ENCODE measurements at regions not wholly inside any gene's neighbourhood (a gene's known extent, or its start where the extent isn't known, plus 50 kb on each side); places are given as distances from the start of the nearest gene placed in this dataset.
"Not testable (repeated sequence)": the region's sequence is repeated elsewhere in the genome, so short reads cannot be mapped to it uniquely, and the experiment has no call there.

- no peak for DNase-seq
- no peaks in the 10 kb centered on the region for H3K36me3 Mint-ChIP-seq (ENCODE audit: unreplicated experiment)
- H3K9me3 Mint-ChIP-seq (ENCODE audit: unreplicated experiment), result no peaks in the 10 kb centered on the region
- no peaks in the 10 kb centered on the region for H3K4me1 Mint-ChIP-seq (ENCODE audit: low read depth, unreplicated experiment)
- H3K27ac Mint-ChIP-seq (ENCODE audit: unreplicated experiment), result no peak overlapping the region
- TF ChIP-seq, protein P1, sequence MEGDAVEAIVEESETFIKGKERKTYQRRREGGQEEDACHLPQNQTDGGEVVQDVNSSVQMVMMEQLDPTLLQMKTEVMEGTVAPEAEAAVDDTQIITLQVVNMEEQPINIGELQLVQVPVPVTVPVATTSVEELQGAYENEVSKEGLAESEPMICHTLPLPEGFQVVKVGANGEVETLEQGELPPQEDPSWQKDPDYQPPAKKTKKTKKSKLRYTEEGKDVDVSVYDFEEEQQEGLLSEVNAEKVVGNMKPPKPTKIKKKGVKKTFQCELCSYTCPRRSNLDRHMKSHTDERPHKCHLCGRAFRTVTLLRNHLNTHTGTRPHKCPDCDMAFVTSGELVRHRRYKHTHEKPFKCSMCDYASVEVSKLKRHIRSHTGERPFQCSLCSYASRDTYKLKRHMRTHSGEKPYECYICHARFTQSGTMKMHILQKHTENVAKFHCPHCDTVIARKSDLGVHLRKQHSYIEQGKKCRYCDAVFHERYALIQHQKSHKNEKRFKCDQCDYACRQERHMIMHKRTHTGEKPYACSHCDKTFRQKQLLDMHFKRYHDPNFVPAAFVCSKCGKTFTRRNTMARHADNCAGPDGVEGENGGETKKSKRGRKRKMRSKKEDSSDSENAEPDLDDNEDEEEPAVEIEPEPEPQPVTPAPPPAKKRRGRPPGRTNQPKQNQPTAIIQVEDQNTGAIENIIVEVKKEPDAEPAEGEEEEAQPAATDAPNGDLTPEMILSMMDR (IDR thresholded peaks at IDR 0.05; ENCODE audit: partially characterized antibody, unreplicated experiment), result no peak
- peaks cover 2% of the 10 kb centered on the region for H3K27me3 Mint-ChIP-seq (ENCODE audit: unreplicated experiment)
- no peak overlapping the region for H3K4me3 Mint-ChIP-seq (ENCODE audit: unreplicated experiment)
Observed at GRCh38 chr6:71228461-71229041, 60.1 kb upstream of the OGFRL1 start.

- no peaks in the 10 kb centered on the region for H3K36me3 Mint-ChIP-seq (ENCODE audit: unreplicated experiment)
- H3K4me1 Mint-ChIP-seq (ENCODE audit: low read depth, unreplicated experiment), result no peaks in the 10 kb centered on the region
- peaks cover 2% of the 10 kb centered on the region for H3K27me3 Mint-ChIP-seq (ENCODE audit: unreplicated experiment)
- H3K9me3 Mint-ChIP-seq (ENCODE audit: unreplicated experiment), result no peaks in the 10 kb centered on the region
- H3K27ac Mint-ChIP-seq (ENCODE audit: unreplicated experiment), result no peak overlapping the region
- no peak overlapping the region for H3K4me3 Mint-ChIP-seq (ENCODE audit: unreplicated experiment)
- DNase-seq, result no peak
- TF ChIP-seq, protein P1 (IDR thresholded peaks at IDR 0.05; ENCODE audit: partially characterized antibody, unreplicated experiment), result no peak
Observed at GRCh38 chr6:71229477-71229876, 59.1 kb upstream of the OGFRL1 start.

DNA sequence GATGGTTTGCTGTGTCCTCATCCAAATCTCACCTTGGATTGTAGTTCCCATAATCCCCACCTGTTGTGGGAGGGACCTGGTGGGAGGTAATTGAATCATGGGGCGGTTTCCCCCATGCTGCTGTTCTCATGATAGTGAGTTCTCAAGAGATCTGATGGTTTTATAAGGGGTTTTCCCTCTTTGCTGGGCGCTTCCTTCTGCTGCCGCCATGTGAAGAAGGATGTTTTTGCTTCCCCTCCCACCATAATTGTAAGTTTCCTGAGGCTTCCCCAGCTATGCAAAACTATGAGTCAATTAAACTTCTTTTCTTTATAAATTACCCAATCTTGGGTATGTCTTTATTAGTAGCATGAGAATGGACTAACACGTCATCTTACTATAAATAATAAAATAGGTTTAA, 55.7 kb upstream of the OGFRL1 start:
- not testable (repeated sequence) for H3K9me3 Mint-ChIP-seq (ENCODE audit: unreplicated experiment); H3K27ac Mint-ChIP-seq (ENCODE audit: unreplicated experiment); DNase-seq; H3K27me3 Mint-ChIP-seq (ENCODE audit: unreplicated experiment); H3K4me3 Mint-ChIP-seq (ENCODE audit: unreplicated experiment); H3K4me1 Mint-ChIP-seq (ENCODE audit: low read depth, unreplicated experiment); H3K36me3 Mint-ChIP-seq (ENCODE audit: unreplicated experiment)

DNA sequence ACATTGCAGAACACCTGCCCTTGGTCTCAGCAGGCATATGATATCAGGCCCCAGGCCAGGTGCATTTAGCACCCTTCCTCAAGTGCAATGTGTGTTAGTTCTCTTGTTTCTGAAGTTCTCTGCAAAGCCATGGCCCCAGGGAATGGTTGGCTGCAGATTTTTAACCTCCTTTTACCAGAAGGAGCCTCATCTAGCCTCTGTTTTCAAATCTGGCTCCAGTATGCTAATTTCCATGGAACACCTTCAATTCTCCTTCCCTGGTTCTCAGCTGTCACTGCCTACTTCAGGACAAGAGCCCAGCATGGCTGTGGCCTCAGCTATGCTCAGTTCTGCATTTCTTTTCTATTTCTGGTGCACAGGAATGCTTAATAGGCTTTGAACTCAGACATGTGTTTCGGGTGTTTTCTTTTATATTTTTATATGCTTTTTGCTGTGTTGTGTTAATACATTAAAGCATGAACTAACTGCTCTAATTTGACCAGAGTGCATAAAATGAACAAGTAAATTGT, 51.6 kb upstream of the OGFRL1 start:
- TF ChIP-seq, protein P1 (IDR thresholded peaks at IDR 0.05; ENCODE audit: partially characterized antibody, unreplicated experiment), result no peak
- no peak for DNase-seq
- no peak overlapping the region for H3K27ac Mint-ChIP-seq (ENCODE audit: unreplicated experiment)

DNA sequence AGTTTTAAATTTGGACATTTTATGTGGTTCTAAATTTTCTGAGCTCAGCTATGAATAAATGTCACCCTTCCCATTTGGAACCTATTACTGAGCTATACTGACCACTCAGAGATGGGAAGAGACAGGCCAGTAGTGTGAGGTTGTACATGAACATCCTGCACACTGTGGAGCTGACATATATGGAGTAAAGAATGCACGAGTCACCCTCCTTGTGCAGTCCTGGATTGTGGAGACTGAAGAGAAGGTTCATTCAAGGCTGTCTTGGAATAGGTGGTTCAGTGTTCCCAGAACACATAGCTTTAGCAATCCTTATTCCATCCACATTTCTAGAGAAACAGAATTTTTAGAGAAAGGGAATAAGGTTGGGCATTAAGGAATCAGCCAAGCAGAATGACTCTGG, 50.3 kb upstream of the OGFRL1 start:
- TF ChIP-seq, protein P1 (IDR thresholded peaks at IDR 0.05; ENCODE audit: partially characterized antibody, unreplicated experiment), result no peak
- Mint-ChIP-seq H3K27me3 (ENCODE audit: unreplicated experiment) (no peaks in the 10 kb centered on the region), H3K9me3 (ENCODE audit: unreplicated experiment) (no peaks in the 10 kb centered on the region)

More for the DNA sequence above, 51.6 kb upstream of the OGFRL1 start:
- Mint-ChIP-seq H3K9me3 (ENCODE audit: unreplicated experiment) (no peaks in the 10 kb centered on the region), H3K4me1 (ENCODE audit: low read depth, unreplicated experiment) (no peaks in the 10 kb centered on the region), H3K36me3 (ENCODE audit: unreplicated experiment) (no peaks in the 10 kb centered on the region), H3K27me3 (ENCODE audit: unreplicated experiment) (peaks cover 2% of the 10 kb centered on the region), H3K4me3 (ENCODE audit: unreplicated experiment) (no peak overlapping the region)

More for the DNA sequence above, 50.3 kb upstream of the OGFRL1 start:
- DNase-seq, result no peak
- Mint-ChIP-seq H3K4me3 (ENCODE audit: unreplicated experiment) (no peak overlapping the region), H3K36me3 (ENCODE audit: unreplicated experiment) (peaks cover 6% of the 10 kb centered on the region), H3K27ac (ENCODE audit: unreplicated experiment) (no peak overlapping the region), H3K4me1 (ENCODE audit: low read depth, unreplicated experiment) (no peaks in the 10 kb centered on the region)

All from glutamatergic neuron (in vitro differentiated cells).